Epithelial cell of esophagus (primary cell): ENCODE measurements at regions not wholly inside any gene's neighbourhood (a gene's known extent, or its start where the extent isn't known, plus 50 kb on each side); places are given as distances from the start of the nearest gene placed in this dataset.

ENCODE experiments used
- DNase-seq: peaks from one replicate; pipeline ENCODE4 v3.0.0; 2010; ENCODE audit warnings: low read depth
- H3K4me3 ChIP-seq: 2 replicates; pipeline ENCODE4 v1.5.1; 2011; ENCODE audit warnings: mild to moderate bottlenecking, low read length, control low read depth
- CTCF ChIP-seq: IDR thresholded peaks from 2 replicates; pipeline ENCODE4 v1.5.1; 2011; ENCODE audit warnings: low read depth, mild to moderate bottlenecking, low read length, control low read depth, inconsistent platforms; ENCODE audit not compliant: insufficient read depth; ENCODE audit errors: missing control alignments

- DNase-seq, result peak; percentile 61
- TF ChIP-seq CTCF, result no peak
- no peak overlapping the region for H3K4me3 ChIP-seq
Measured at GRCh38 chr12:24759155-24759554, 189.7 kb downstream of the BCAT1 start.

DNA sequence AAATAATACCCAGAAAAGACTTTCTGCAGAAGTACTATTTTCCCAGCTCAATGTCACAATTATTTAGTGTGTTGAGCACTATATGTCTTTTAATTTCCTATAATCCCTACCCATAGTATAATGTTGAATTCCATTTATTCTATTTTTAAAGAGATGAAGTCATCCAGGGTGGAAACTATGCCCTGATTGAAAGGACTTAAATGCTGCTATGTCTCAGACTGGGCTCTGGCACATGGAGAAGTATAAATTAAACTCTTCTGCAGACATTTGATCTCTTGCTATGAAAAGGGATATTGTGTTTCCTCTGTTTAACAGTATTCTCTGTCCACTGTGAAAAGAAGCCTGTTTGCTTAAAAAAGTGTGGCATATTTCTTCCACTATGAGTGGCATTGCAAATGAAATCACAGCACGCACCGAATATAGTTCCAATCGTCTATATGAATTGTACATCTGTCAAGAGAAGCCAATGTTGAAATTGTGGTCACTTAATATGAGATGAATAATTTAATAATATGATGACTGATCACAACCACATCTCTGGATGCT is 192.3 kb downstream of the BCAT1 start:
- no peak for TF ChIP-seq CTCF
- H3K4me3 ChIP-seq, result no peak overlapping the region
- no peak for DNase-seq

GRCh38 chr12:24754690-24755638 is 193.9 kb downstream of the BCAT1 start:
- DNase-seq, result peak; percentile 94
- no peak for TF ChIP-seq CTCF
- H3K4me3 ChIP-seq, result no peak overlapping the region

DNA sequence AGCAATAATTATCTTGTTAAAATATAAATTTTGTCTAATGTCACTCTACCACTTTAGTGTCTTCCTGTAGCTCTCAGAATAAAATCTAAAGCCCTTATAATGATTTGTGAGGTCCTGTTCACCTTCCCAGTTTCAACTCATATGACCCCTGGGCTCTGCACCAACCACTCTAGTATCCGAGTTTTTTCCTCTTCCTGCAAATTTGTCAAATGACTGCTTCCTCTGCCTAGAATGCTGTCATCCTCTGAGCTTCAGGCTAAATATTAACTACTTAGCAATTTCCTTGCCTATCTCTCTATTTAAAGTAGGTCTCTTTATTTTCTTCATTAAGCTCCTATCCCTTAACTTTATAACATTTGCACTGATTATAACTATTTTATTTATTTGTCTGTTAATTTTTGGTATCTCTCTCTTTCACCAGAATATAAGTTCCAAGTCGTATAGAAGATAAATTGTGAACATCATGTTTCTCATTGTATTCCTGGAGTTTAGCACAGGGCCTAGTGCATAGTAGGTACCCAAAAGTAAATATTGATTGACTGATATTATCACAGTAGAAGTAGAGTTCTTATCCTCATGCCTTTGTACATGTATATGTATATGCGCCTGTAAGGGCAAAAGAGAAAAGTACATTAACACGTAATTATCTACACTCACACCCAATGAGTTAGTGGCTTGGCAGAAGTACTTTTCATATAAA is 196.0 kb downstream of the BCAT1 start:
- TF ChIP-seq CTCF, result no peak
- H3K4me3 ChIP-seq, result no peak overlapping the region
- no peak for DNase-seq

GRCh38 chr12:24751181-24751580 is 197.7 kb downstream of the BCAT1 start:
- H3K4me3 ChIP-seq, result no peak overlapping the region
- no peak for DNase-seq
- TF ChIP-seq CTCF, result no peak

DNA sequence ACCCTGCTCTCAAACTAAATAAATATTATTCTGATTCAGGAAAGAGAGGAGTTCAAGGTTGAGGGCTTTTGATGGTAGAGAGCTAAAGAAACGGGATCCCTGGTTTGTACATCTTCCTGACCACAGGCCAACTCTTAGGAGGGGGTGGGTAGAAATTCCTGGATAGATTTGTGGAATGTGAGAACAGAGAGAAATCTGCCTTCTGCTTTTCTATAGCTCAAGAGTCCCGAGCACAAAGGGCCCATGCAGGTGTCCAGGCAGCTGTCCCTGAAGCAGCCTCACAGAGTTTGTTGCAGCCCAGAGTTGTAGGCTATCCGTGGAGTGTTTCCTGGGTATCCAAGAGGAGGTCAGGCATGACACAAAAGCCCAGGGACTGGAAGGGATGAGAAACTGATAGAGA is 198.6 kb downstream of the BCAT1 start:
- H3K4me3 ChIP-seq, result no peak overlapping the region
- no peak for TF ChIP-seq CTCF
- DNase-seq, result no peak
